HG02610 (cell line): ENCODE measurements at regions not wholly inside any gene's neighbourhood (a gene's known extent, or its start where the extent isn't known, plus 50 kb on each side); places are given as distances from the start of the nearest gene placed in this dataset.

Source experiments
- ATAC-seq: cut with Tn5 transposase; IDR thresholded peaks from one replicate; pipeline ENCODE4 v1.9.1; 2021; ENCODE audit warnings: mild to moderate bottlenecking, moderate library complexity; ENCODE audit not compliant: unreplicated experiment

- ATAC-seq: no peak
These were observed 65.7 kb downstream of the TMEM18 start for GRCh38 chr2:611519-611918.

GRCh38 chr2:610491-610890 lies 66.7 kb downstream of the TMEM18 start:
- no peak for ATAC-seq

- ATAC-seq: no peak
These were observed 67.3 kb downstream of the TMEM18 start for GRCh38 chr2:609881-610280.

- ATAC-seq: no peak
These were observed 67.8 kb downstream of the TMEM18 start for GRCh38 chr2:609449-609848.

- no peak for ATAC-seq
These were observed 68.5 kb downstream of the TMEM18 start for GRCh38 chr2:608711-609110.

GRCh38 chr2:608297-608696 lies 68.9 kb downstream of the TMEM18 start:
- ATAC-seq: no peak

GRCh38 chr2:607709-608108 lies 69.5 kb downstream of the TMEM18 start:
- ATAC-seq: no peak

- no peak for ATAC-seq
These were observed 70.0 kb downstream of the TMEM18 start for GRCh38 chr2:607172-607571.

GRCh38 chr2:605674-606608 lies 71.3 kb downstream of the TMEM18 start:
- ATAC-seq: no peak

GRCh38 chr2:604854-605524 lies 72.2 kb downstream of the TMEM18 start:
- no peak for ATAC-seq

GRCh38 chr2:604385-604784 lies 72.8 kb downstream of the TMEM18 start:
- no peak for ATAC-seq

GRCh38 chr2:603869-604268 lies 73.3 kb downstream of the TMEM18 start:
- no peak for ATAC-seq

- ATAC-seq: no peak
These were observed 73.8 kb downstream of the TMEM18 start for GRCh38 chr2:603427-603826.

- ATAC-seq: no peak
These were observed 74.4 kb downstream of the TMEM18 start for GRCh38 chr2:602571-603359.

GRCh38 chr2:601806-602455 lies 75.3 kb downstream of the TMEM18 start:
- no peak for ATAC-seq

GRCh38 chr2:601387-601698 lies 75.9 kb downstream of the TMEM18 start:
- no peak for ATAC-seq

GRCh38 chr2:600542-601386 lies 76.4 kb downstream of the TMEM18 start:
- no peak for ATAC-seq

GRCh38 chr2:599601-600000 lies 77.6 kb downstream of the TMEM18 start:
- ATAC-seq: no peak

- no peak for ATAC-seq
These were observed 79.0 kb downstream of the TMEM18 start for GRCh38 chr2:598058-598802.
